Adrenal gland (tissue), 5 donors: ENCODE measurements at regions not wholly inside any gene's neighbourhood (a gene's known extent, or its start where the extent isn't known, plus 50 kb on each side); places are given as distances from the start of the nearest gene placed in this dataset.

Experiments
- POLR2A ChIP-seq, 2 donors: fragments of 450-650 bp; IDR thresholded peaks; one replicate each; pipeline ENCODE4 v1.6.1; 2017; ENCODE audit warnings: antibody characterized with exemption in 2 of 2, mild to moderate bottlenecking in 2 of 2, moderate library complexity in 1 of 2
- TF ChIP-seq, protein P1 (sequence below), 6 experiments: fragments of 450-650 bp in 4 of 6; fragments of 200-600 bp in 2 of 6; sonication (generic) in 1 of 6; IDR thresholded peaks; 1 replicate in 5 of 6; 2 replicates in 1 of 6; pipeline versions ENCODE4 v1.5.1 to v1.8.0; 2016 to 2021; ENCODE audit warnings: antibody characterized with exemption in 6 of 6, mild to moderate bottlenecking in 2 of 6, moderate library complexity in 1 of 6
- donor health status: DM: no; HTN: no; CAD: no.

DNA sequence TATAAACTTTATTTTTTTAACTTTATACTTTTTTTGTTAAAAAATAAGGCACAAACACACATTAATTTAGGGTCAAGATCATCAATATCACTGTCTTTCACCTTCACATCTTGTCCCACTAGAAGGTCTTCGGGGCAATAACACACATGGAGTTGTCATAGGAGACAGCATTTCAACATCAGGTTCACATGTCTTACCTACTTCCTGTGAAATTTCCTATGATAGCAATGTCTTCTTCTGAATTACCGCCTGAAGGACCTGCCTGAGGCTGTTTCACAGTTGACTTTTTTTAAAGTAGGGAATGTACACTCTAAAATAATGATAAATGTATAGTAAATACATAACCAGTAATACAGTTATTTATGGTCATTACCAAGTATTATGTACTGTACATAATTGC lies 559.4 kb downstream of the PLPP3 start:
- TF ChIP-seq, protein P1, sequence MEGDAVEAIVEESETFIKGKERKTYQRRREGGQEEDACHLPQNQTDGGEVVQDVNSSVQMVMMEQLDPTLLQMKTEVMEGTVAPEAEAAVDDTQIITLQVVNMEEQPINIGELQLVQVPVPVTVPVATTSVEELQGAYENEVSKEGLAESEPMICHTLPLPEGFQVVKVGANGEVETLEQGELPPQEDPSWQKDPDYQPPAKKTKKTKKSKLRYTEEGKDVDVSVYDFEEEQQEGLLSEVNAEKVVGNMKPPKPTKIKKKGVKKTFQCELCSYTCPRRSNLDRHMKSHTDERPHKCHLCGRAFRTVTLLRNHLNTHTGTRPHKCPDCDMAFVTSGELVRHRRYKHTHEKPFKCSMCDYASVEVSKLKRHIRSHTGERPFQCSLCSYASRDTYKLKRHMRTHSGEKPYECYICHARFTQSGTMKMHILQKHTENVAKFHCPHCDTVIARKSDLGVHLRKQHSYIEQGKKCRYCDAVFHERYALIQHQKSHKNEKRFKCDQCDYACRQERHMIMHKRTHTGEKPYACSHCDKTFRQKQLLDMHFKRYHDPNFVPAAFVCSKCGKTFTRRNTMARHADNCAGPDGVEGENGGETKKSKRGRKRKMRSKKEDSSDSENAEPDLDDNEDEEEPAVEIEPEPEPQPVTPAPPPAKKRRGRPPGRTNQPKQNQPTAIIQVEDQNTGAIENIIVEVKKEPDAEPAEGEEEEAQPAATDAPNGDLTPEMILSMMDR (IDR thresholded peaks at IDR 0.05), result no peak
- no peak for TF ChIP-seq POLR2A (IDR thresholded peaks at IDR 0.05)
